ENCODE measurements at regions not wholly inside any gene's neighbourhood (a gene's known extent, or its start where the extent isn't known, plus 50 kb on each side); places are given as distances from the start of the nearest gene placed in this dataset.

GRCh38 chr15:98369081-98369716 lies 279.1 kb upstream of the IGF1R start:
- FAIRE-seq (no peak), ATAC-seq (no peak), DNase-seq (ENCODE audit: extremely low read depth in 1 of 4, low spot score in 3 of 4) (no peak)
- H3K36me3 ChIP-seq (ENCODE audit: control insufficient read depth, insufficient read depth, low read length): no peaks in the 10 kb centered on the region
- H3K79me2 ChIP-seq (ENCODE audit: control insufficient read depth, insufficient read depth, low read length): no peaks in the 10 kb centered on the region
- H2AFZ ChIP-seq (ENCODE audit: low read depth, low read length): no peak overlapping the region
- 0% methylated on average over 3 of the region's 3 CpGs for WGBS (ENCODE audit: insufficient coverage, low coverage, missing lambda C conversion rate)
- H3K4me1 ChIP-seq (replicated peaks in 1 of 2; ENCODE audit: control insufficient read depth in 2 of 2, insufficient read depth in 2 of 2, low read length in 2 of 2): no peaks in the 10 kb centered on the region
- no peaks in the 10 kb centered on the region for H4K20me1 ChIP-seq (replicated peaks; ENCODE audit: control insufficient read depth, insufficient read depth, low read length)
- TF ChIP-seq WHSC1 (IDR thresholded peaks at IDR 0.05; ENCODE audit: low read length) (no peak), ZBTB17 (CRISPR knock-in tag; IDR thresholded peaks at IDR 0.05) (no peak), ZNF639 (CRISPR knock-in tag; conservative IDR thresholded peaks at IDR 0.05 in 1 of 2, IDR thresholded peaks at IDR 0.05 in 1 of 2) (no peak), NFXL1 (CRISPR knock-in tag; IDR thresholded peaks at IDR 0.05) (no peak), SMAD3 (CRISPR knock-in tag; conservative IDR thresholded peaks at IDR 0.05) (no peak), TGIF2 (CRISPR knock-in tag; IDR thresholded peaks at IDR 0.05) (no peak)
- H3K27ac ChIP-seq (ENCODE audit: extremely low read depth, low read depth, low read length): no peak overlapping the region
- BruUV-seq (replicated peaks): no TSS peak
- no peak overlapping the region for H3K4me2 ChIP-seq (ENCODE audit: insufficient read depth, low read length)
- no peaks in the 10 kb centered on the region for H3K9me3 ChIP-seq (replicated peaks; ENCODE audit: control insufficient read depth, insufficient read depth, low read depth, low read length)
- H3K9me1 ChIP-seq (ENCODE audit: control insufficient read depth, insufficient read depth, low read length): no peaks in the 10 kb centered on the region
- ChIA-PET CTCF (ENCODE audit: low intra/inter-chr PET ratio) (no interaction called here), POLR2A (interaction anchor here (0.7 kb wide), 1 partner anchor 1403 kb away, joined by 3 read pairs; no protein-coding TSS in a partner anchor)
- intact Hi-C loops (cut with micrococcal nuclease): no loop called here
- H3K4me3 ChIP-seq: no peak overlapping the region
- in situ Hi-C loops (cut with MboI): no loop called here
- H3K9ac ChIP-seq (ENCODE audit: insufficient read depth in 1 of 2, low read depth in 2 of 2, low read length in 2 of 2): no peak overlapping the region
- H3K27me3 ChIP-seq (ENCODE audit: control insufficient read depth in 2 of 2, insufficient read depth in 2 of 2, low read length in 2 of 2): no peaks in the 10 kb centered on the region
